K562 (cell line): ENCODE measurements at regions not wholly inside any gene's neighbourhood (a gene's known extent, or its start where the extent isn't known, plus 50 kb on each side); places are given as distances from the start of the nearest gene placed in this dataset.

ENCODE experiments used
- ATAC-seq: fragments of 200-7000 bp; cut with Tn5 transposase; 3 replicates; pipeline ENCODE4 v1.9.1; 2020; ENCODE audit warnings: moderate library complexity
- BruUV-seq: library from RNA; stranded (reverse); fragments of 400-500 nt; replicated peaks from 2 replicates; lab custom pipeline; 2021; lab: Mats Ljungman, UMichigan
- CTCF ChIA-PET: fragments of 300-600 bp; formaldehyde crosslinking; extraction: SDS; loops from one replicate; lab custom pipeline; 2021; ENCODE audit warnings: low intra/inter-chr PET ratio; lab: Yijun Ruan, JAX
- POLR2A ChIA-PET: fragments of 300-600, 350-650 bp; sonication (Branson Sonifier 250); formaldehyde crosslinking; extraction: SDS; loops from one replicate; lab custom pipeline; 2021; ENCODE audit warnings: antibody characterized with exemption, inconsistent platforms; lab: Yijun Ruan, JAX
- DNase-seq, 4 experiments: peaks; one replicate each; pipeline versions ENCODE4 v3.0.0 to v3.0.0-alpha.2; 2011 to 2018; ENCODE audit warnings: low spot score in 3 of 4, mixed read lengths in 3 of 4; ENCODE audit errors: extremely low read depth in 1 of 4
- FAIRE-seq: peaks from 2 replicates; lab custom pipeline; 2011; peaks lifted over from hg19 to GRCh38; lab: Jason Lieb, UNC
- H2AFZ ChIP-seq: 2 replicates; pipeline ENCODE4 v1.6.0; 2011; ENCODE audit warnings: low read depth, low read length, control low read depth, inconsistent platforms
- H3K27ac ChIP-seq: fragments of 200-600 bp; 3 replicates; pipeline ENCODE4 v1.8.0; 2011; ENCODE audit warnings: low read depth, mild to moderate bottlenecking, control low read depth, inconsistent platforms, low read length, moderate library complexity, mixed read lengths; ENCODE audit errors: extremely low read depth
- H3K27me3 ChIP-seq, 2 experiments: fragments of 300-600 bp in 1 of 2; 2 replicates in 1 of 2; 3 replicates in 1 of 2; pipeline versions ENCODE4 v1.6.0 to v1.8.0; 2011; ENCODE audit warnings: inconsistent platforms in 2 of 2, low read length in 2 of 2, mild to moderate bottlenecking in 1 of 2, mixed read lengths in 1 of 2, moderate library complexity in 1 of 2; ENCODE audit not compliant: control insufficient read depth in 2 of 2, insufficient read depth in 2 of 2
- H3K36me3 ChIP-seq: fragments of 300-600 bp; 3 replicates; pipeline ENCODE4 v1.8.0; 2011; ENCODE audit warnings: mild to moderate bottlenecking, low read length, inconsistent platforms; ENCODE audit not compliant: control insufficient read depth, insufficient read depth
- H3K4me1 ChIP-seq, 2 experiments: fragments of 200-600 bp in 1 of 2; replicated peaks in 1 of 2; 2 replicates in 1 of 2; 3 replicates in 1 of 2; pipeline versions ENCODE4 v1.5.1 to v1.8.0; 2011; ENCODE audit warnings: inconsistent platforms in 2 of 2, low read length in 2 of 2, mild to moderate bottlenecking in 1 of 2, mixed read lengths in 1 of 2, moderate library complexity in 1 of 2; ENCODE audit not compliant: control insufficient read depth in 2 of 2, insufficient read depth in 2 of 2
- H3K4me2 ChIP-seq: 2 replicates; pipeline ENCODE4 v1.6.1; 2011; ENCODE audit warnings: low read length, control low read depth, inconsistent platforms, mixed read lengths; ENCODE audit not compliant: insufficient read depth
- H3K4me3 ChIP-seq: fragments of 200-600 bp; sonication (generic), shearing (Covaris generic); 2 replicates; pipeline ENCODE4 v1.5.1; 2016; ENCODE audit warnings: control low read depth, inconsistent platforms
- H3K79me2 ChIP-seq: fragments of 200-600 bp; 3 replicates; pipeline ENCODE4 v1.8.0; 2011; ENCODE audit warnings: low read length, inconsistent platforms; ENCODE audit not compliant: control insufficient read depth, insufficient read depth
- H3K9ac ChIP-seq, 2 experiments: 2 replicates each; pipeline versions ENCODE4 v1.6.0 to v1.6.1; 2011; ENCODE audit warnings: low read depth in 2 of 2, low read length in 2 of 2, control low read depth in 1 of 2, inconsistent platforms in 1 of 2, mild to moderate bottlenecking in 1 of 2, mixed read lengths in 1 of 2; ENCODE audit not compliant: insufficient read depth in 1 of 2
- H3K9me1 ChIP-seq: one replicate; pipeline ENCODE4 v1.6.0; 2011; ENCODE audit warnings: inconsistent platforms, mild to moderate bottlenecking, low read length, moderate library complexity; ENCODE audit not compliant: control insufficient read depth, insufficient read depth
- H3K9me3 ChIP-seq: replicated peaks from 2 replicates; pipeline ENCODE4 v1.5.1; 2011; ENCODE audit warnings: low read depth, low read length, inconsistent platforms; ENCODE audit not compliant: control insufficient read depth, insufficient read depth
- H4K20me1 ChIP-seq: replicated peaks from 2 replicates; pipeline ENCODE4 v1.6.1; 2011; ENCODE audit warnings: low read length, inconsistent platforms, mixed read lengths; ENCODE audit not compliant: control insufficient read depth, insufficient read depth
- BCL6 ChIP-seq: fragments of 250-450 bp; sonication (Bioruptor Pico); IDR thresholded peaks from 2 replicates; pipeline ENCODE4 v1.4.0; 2020
- BRD4 ChIP-seq: fragments of 200-600 bp; sonication (generic); IDR thresholded peaks from 2 replicates; pipeline ENCODE4 v1.6.1; 2017; ENCODE audit warnings: inconsistent platforms
- ETS1 ChIP-seq: conservative IDR thresholded peaks from 2 replicates; pipeline ENCODE4 v1.6.1; 2011; ENCODE audit warnings: low read depth, mild to moderate bottlenecking, low read length; ENCODE audit not compliant: control insufficient read depth
- EZH2 ChIP-seq: IDR thresholded peaks from 2 replicates; pipeline ENCODE4 v1.6.1; 2012; ENCODE audit warnings: low read depth, mild to moderate bottlenecking, inconsistent platforms, low read length, borderline replicate concordance
- HNRNPL ChIP-seq: fragments of 200-400 bp; formaldehyde crosslinking; IDR thresholded peaks from 2 replicates; pipeline ENCODE4 v1.6.1; 2017; ENCODE audit warnings: low read depth, mild to moderate bottlenecking, low read length
- KDM4B ChIP-seq, 2 experiments: fragments of 450-650 bp in 1 of 2; sonication (generic) in 1 of 2; IDR thresholded peaks; 2 replicates each; pipeline ENCODE4 v1.6.1; 2016 to 2017; ENCODE audit warnings: borderline replicate concordance in 2 of 2, antibody characterized with exemption in 1 of 2, low read depth in 1 of 2, mild to moderate bottlenecking in 1 of 2
- MEIS2 ChIP-seq: fragments of 450-650 bp; IDR thresholded peaks from 2 replicates; pipeline ENCODE4 v1.6.1; 2014; ENCODE audit warnings: mild to moderate bottlenecking; ENCODE audit not compliant: partially characterized antibody
- SLC30A9 ChIP-seq: fragments of 250-450 bp; sonication (Bioruptor Pico); IDR thresholded peaks from 2 replicates; pipeline ENCODE4 v1.8.0; 2022; ENCODE audit warnings: mild to moderate bottlenecking, moderate library complexity
- TGIF2 ChIP-seq: sonication (generic); formaldehyde crosslinking; IDR thresholded peaks from 2 replicates; pipeline ENCODE4 v1.8.1; 2022; ENCODE audit warnings: mild to moderate bottlenecking, missing genetic modification reagents, moderate library complexity
- ZNF143 ChIP-seq: sonication (generic); formaldehyde crosslinking; IDR thresholded peaks from 2 replicates; pipeline ENCODE4 v1.9.0; 2022; ENCODE audit warnings: mild to moderate bottlenecking, missing genetic modification reagents
- ZNF280B ChIP-seq: fragments of 250-450 bp; sonication (Bioruptor Pico); IDR thresholded peaks from 2 replicates; pipeline ENCODE4 v1.5.1; 2021; ENCODE audit warnings: mild to moderate bottlenecking
- ZNF384 ChIP-seq: IDR thresholded peaks from 2 replicates; pipeline ENCODE4 v1.6.1; 2012; ENCODE audit warnings: low read depth, low read length, improper control_type of control experiment
- ZNF507 ChIP-seq: conservative IDR thresholded peaks from 2 replicates; pipeline ENCODE4 v1.6.1; 2017; ENCODE audit warnings: missing genetic modification characterization, missing compliant biosample characterization
- ZNF79 ChIP-seq: fragments of 250-450 bp; sonication (Bioruptor Pico); IDR thresholded peaks from 2 replicates; pipeline ENCODE4 v1.4.0; 2020; ENCODE audit warnings: low read depth, mild to moderate bottlenecking, moderate library complexity
- WGBS: fragments of 100-300 bp; shearing (Covaris generic); methylation state at CpG from one replicate; pipeline ENCODE4 v1.1.6; 2016; ENCODE audit warnings: low coverage, mixed read lengths; ENCODE audit not compliant: insufficient coverage; ENCODE audit errors: missing lambda C conversion rate; 5-methylcytosine and 5-hydroxymethylcytosine counted together
- in situ Hi-C: fragments of 300-500 bp; cut with MboI; formaldehyde crosslinking; loops from 4 replicates; pipeline ENCODE4 v1.15.0; 2018; ENCODE audit warnings: inconsistent platforms, mixed read lengths
- intact Hi-C: fragments of 100-400 bp; cut with micrococcal nuclease; formaldehyde crosslinking; loops from 2 replicates; pipeline ENCODE4 v1.14.2; 2022

GRCh38 chr10:117666965-117667364, 124.4 kb downstream of the EMX2 start:
- Histone ChIP-seq H3K4me1 (no peaks in the 10 kb centered on the region), H3K36me3 (no peaks in the 10 kb centered on the region), H3K9me3 (no peaks in the 10 kb centered on the region), H3K4me3 (no peak overlapping the region), H4K20me1 (no peaks in the 10 kb centered on the region), H3K27ac (no peak overlapping the region), H3K9me1 (no peaks in the 10 kb centered on the region), H3K27me3 (no peaks in the 10 kb centered on the region; a peak in 1 of 5 replicates), H3K79me2 (no peaks in the 10 kb centered on the region), H2AFZ (no peak overlapping the region), H3K4me2 (no peak overlapping the region), H3K9ac (no peak overlapping the region)
- 0% methylated on average over 2 of the region's 2 CpGs for WGBS
- TF ChIP-seq HNRNPL (no peak), ZNF79 (CRISPR knock-in tag) (no peak), ZNF384 (no peak), ZNF280B (no peak), ZNF143 (no peak), ZNF507 (tag) (no peak), KDM4B (IDR thresholded peaks at IDR 0.05; ENCODE audit: borderline replicate concordance in 2 of 2, low read depth in 1 of 2) (no peak), BCL6 (CRISPR knock-in tag) (no peak), BRD4 (no peak), SLC30A9 (no peak), EZH2 (no peak), ETS1 (no peak), MEIS2 (no peak), TGIF2 (CRISPR knock-in tag) (no peak)
- ChIA-PET POLR2A (no interaction called here), CTCF (no interaction called here)
- FAIRE-seq (no peak), ATAC-seq (no peak), DNase-seq (no peak)
- in situ Hi-C loops (no loop called here), intact Hi-C loops (no loop called here)
- no TSS peak for BruUV-seq
